Activated CD8-positive, alpha-beta memory T cell treated with anti-CD3 and anti-CD28 coated beads for 24 hours (primary cell): ENCODE measurements at regions not wholly inside any gene's neighbourhood (a gene's known extent, or its start where the extent isn't known, plus 50 kb on each side); places are given as distances from the start of the nearest gene placed in this dataset.
"Not testable (repeated sequence)": the region's sequence is repeated elsewhere in the genome, so short reads cannot be mapped to it uniquely, and the experiment has no call there.

Source experiments
- DNase-seq: peaks from one replicate; pipeline ENCODE4 v3.0.0-alpha.2; 2020

- DNase-seq: not testable (repeated sequence)
These were observed 76.8 kb upstream of the ATP8B1 start for GRCh38 chr18:57879924-57880323.

GRCh38 chr18:57869221-57869620, 66.1 kb upstream of the ATP8B1 start:
- no peak for DNase-seq

- DNase-seq: no peak
These were observed 63.2 kb upstream of the ATP8B1 start for GRCh38 chr18:57866355-57866754.

DNA sequence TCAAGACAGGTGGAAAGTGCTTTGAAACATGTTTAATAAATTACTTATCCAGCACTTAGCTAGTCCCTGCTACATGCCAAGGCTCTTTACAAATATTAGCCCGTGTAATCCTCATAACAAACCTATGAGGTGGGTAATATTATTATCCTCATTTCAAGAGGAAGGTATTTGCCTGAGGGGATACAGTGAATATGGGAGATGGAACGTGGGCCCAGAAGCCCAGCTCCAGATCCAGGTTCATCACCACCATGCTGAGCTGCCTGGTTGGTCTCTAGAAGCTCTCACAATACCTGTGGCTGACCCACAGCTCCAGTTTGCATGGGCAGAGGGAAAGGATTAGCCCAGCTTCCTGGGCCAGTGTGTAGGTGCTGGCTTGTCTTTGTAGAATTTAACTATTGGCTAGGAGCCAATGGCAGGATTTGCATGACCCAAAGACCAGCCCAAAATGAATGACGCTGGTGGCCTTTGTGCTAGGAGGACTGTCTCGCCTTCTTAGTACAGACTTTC, 61.6 kb upstream of the ATP8B1 start:
- DNase-seq: no peak

DNA sequence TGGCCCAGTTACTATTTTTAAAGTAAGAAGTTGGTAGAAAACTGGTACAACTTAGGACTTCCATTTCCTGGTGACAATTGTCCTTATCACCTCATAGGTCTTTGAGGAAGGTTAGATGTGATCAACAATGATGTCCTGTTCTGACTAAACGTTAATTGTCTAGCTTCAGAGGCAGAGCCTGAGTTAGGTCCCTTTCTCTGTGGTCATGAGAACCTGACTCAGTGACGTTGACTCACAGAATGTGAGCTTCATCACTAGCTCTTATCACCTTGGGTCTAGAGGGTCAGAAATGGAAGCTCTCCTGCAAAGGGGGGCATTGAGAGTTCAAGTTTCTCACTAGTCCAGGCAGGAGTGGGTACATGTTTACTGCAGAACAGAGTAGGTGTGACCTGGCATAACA, 60.6 kb upstream of the ATP8B1 start:
- DNase-seq: no peak

- DNase-seq: no peak
These were observed 56.2 kb upstream of the ATP8B1 start for GRCh38 chr18:57859314-57859713.

DNA sequence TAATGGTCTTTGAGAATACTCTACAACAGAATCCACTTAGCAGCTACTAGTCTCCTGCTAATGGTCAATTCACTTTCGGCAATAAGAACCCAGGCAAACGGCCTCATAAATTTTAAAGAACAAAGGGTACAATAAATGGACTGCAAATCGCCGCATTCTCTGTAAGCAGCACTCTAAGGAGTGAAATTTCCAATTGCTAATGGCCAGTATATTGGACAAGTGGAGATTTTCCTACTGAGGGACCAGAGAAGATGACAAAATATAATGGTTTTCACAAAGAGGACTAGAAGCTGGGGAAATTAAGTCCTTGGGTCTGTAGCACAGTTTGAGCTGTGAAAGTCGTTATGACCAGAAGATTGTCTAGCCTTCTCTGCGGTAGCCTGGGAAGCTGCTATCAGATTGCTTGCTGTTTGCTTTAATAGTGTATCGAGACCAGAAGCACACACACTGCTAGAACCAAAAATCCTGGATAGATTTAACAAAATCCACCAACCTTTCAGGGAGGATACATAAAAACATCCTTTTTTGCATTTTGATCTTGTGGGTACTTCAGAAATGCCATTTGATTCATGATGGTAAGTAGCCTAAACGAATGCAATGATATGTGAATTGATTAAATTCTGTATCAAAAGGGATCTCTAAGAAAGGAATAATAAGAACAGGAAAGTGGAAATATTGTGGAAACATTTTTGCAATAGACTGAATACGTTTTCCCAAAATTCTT, 53.6 kb upstream of the ATP8B1 start:
- DNase-seq: no peak

- no peak for DNase-seq
These were observed 53.0 kb upstream of the ATP8B1 start for GRCh38 chr18:57856128-57856527.

GRCh38 chr18:57855551-57855950, 52.4 kb upstream of the ATP8B1 start:
- no peak for DNase-seq

DNA sequence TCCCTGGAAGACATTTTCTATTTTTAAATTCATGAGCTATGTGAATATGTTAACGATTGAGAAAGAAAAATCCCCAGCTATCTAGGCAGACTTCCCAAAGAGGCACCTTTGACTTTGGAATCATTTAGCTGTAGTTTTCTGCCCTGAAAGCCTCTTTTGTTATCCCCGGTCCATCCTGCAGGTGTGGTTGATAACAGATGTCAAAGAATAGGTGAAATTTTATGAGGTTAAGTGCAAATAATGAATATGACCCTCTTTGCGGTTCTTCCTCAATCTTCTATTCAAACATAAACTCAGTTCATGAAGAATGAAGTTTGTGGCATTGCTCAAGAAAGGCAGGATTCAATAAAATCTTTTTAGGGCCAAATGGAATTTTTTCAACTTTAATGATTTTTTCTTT, 51.6 kb upstream of the ATP8B1 start:
- DNase-seq: no peak

- no peak for DNase-seq
These were observed 50.7 kb upstream of the ATP8B1 start for GRCh38 chr18:57853864-57854263.

DNA sequence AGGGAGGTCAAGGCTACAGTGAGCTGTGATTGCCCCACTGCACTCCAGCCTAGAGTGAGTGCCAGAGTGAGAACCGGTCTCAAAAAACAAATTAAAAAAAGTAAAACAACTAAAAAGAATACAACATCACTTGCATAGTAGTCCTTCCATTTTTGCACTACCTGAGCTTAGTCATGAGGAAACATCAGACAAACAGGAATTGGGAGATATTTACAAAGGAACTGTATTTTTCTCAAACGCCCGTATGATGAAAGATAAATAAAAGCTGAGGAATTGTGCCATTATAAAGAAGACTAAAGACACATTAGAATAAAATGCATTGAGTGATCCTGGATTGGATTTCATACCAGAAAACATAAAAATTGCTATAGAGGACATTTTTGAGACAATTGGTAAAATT, 50.0 kb upstream of the ATP8B1 start:
- no peak for DNase-seq
